ENCODE measurements at regions not wholly inside any gene's neighbourhood (a gene's known extent, or its start where the extent isn't known, plus 50 kb on each side); places are given as distances from the start of the nearest gene placed in this dataset.
"Not testable (repeated sequence)": the region's sequence is repeated elsewhere in the genome, so short reads cannot be mapped to it uniquely, and the experiment has no call there.

GRCh38 chr15:38024293-38025091 lies 90.1 kb downstream of the TMCO5A start:
- H3K4me3 ChIP-seq: no peak overlapping the region
- H3K4me1 ChIP-seq: peaks cover 0 to under 1% (median 0%) of the 10 kb centered on the region in 6 donors
- no peaks in the 10 kb centered on the region for H3K9me3 ChIP-seq
- no peaks in the 10 kb centered on the region for H3K27me3 ChIP-seq (replicated peaks in 1 of 7)
- DNase-seq: no peak
- intact Hi-C loops (cut with DNase I; ENCODE audit: low total_unique reads): no loop called here
- TF ChIP-seq POLR2AphosphoS5 (IDR thresholded peaks at IDR 0.05) (no peak), POLR2A (IDR thresholded peaks at IDR 0.05) (no peak), CTCF (IDR thresholded peaks at IDR 0.05 in 8 of 11, conservative IDR thresholded peaks at IDR 0.05 in 3 of 11) (no peak)
- no peaks in the 10 kb centered on the region for H3K36me3 ChIP-seq
- WGBS, 5 donors: 85 to 100% (median 93%) methylated on average over 2 of the region's 2 CpGs
- H3K27ac ChIP-seq: no peak overlapping the region

GRCh38 chr15:38025656-38026055 lies 91.2 kb downstream of the TMCO5A start:
- intact Hi-C loops (cut with DNase I; ENCODE audit: low total_unique reads): not testable (repeated sequence)
- WGBS, 5 donors: 93 to 97% (median 95%) methylated on average over 1 of the region's 1 CpG

GRCh38 chr15:38028869-38029268 lies 94.4 kb downstream of the TMCO5A start:
- DNase-seq: no peak
- no peaks in the 10 kb centered on the region for H3K36me3 ChIP-seq

More at GRCh38 chr15:38025656-38026055, 91.2 kb downstream of the TMCO5A start:
- not testable (repeated sequence) for H3K4me3 ChIP-seq; H3K27ac ChIP-seq; H3K4me1 ChIP-seq; H3K9me3 ChIP-seq; H3K36me3 ChIP-seq; DNase-seq; H3K27me3 ChIP-seq (replicated peaks in 1 of 7)

GRCh38 chr15:38029736-38030135 lies 95.3 kb downstream of the TMCO5A start:
- WGBS, 5 donors: 30 to 70% (median 35%) methylated on average over 3 of the region's 3 CpGs
- DNase-seq: no peak
- no peak overlapping the region for H3K27ac ChIP-seq
- H3K36me3 ChIP-seq: no peaks in the 10 kb centered on the region
- H3K4me3 ChIP-seq: no peak overlapping the region
- peaks cover 0 to 4% (median 0%) of the 10 kb centered on the region in 6 donors for H3K4me1 ChIP-seq
- TF ChIP-seq POLR2AphosphoS5 (IDR thresholded peaks at IDR 0.05) (no peak), CTCF (IDR thresholded peaks at IDR 0.05 in 8 of 11, conservative IDR thresholded peaks at IDR 0.05 in 3 of 11) (no peak), POLR2A (IDR thresholded peaks at IDR 0.05) (no peak)
- intact Hi-C loops (cut with DNase I; ENCODE audit: low total_unique reads): no loop called here
- no peaks in the 10 kb centered on the region for H3K9me3 ChIP-seq
- no peaks in the 10 kb centered on the region for H3K27me3 ChIP-seq (replicated peaks in 1 of 7)

More at GRCh38 chr15:38028869-38029268, 94.4 kb downstream of the TMCO5A start:
- Histone ChIP-seq H3K9me3 (no peaks in the 10 kb centered on the region), H3K4me3 (no peak overlapping the region), H3K27me3 (replicated peaks in 1 of 7) (no peaks in the 10 kb centered on the region), H3K4me1 (peaks cover 0 to 4% (median 0%) of the 10 kb centered on the region in 6 donors), H3K27ac (no peak overlapping the region)
- intact Hi-C loops (cut with DNase I; ENCODE audit: low total_unique reads): no loop called here
- 65 to 83% (median 71%) methylated on average over 2 of the region's 2 CpGs for WGBS, 5 donors
- TF ChIP-seq POLR2AphosphoS5 (IDR thresholded peaks at IDR 0.05): no peak
- no peak for TF ChIP-seq CTCF (IDR thresholded peaks at IDR 0.05 in 8 of 11, conservative IDR thresholded peaks at IDR 0.05 in 3 of 11)
- TF ChIP-seq POLR2A (IDR thresholded peaks at IDR 0.05): no peak

Measured in spleen (tissue), 11 donors.